ENCODE measurements at regions not wholly inside any gene's neighbourhood (a gene's known extent, or its start where the extent isn't known, plus 50 kb on each side); places are given as distances from the start of the nearest gene placed in this dataset.

DNA sequence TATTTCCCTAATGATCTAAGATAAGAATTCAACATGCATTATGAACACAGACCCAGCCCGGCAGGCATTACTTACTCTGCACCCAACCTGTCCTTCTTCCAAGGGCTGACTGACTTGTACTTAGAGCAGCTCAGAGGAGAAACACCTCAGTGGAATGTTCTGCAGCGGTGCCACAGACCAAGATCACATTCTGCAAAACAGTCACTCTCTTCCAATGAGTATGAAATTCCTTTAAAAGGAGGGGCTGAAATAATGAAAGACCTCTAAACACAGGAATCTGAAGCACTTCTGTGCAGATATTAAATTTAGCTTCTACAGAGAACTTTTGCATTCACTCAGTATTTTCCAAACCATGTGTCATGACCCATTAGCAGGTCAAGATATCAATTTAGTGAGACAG lies 172.9 kb downstream of the ZDHHC21 start:
- no peak for DNase-seq

DNA sequence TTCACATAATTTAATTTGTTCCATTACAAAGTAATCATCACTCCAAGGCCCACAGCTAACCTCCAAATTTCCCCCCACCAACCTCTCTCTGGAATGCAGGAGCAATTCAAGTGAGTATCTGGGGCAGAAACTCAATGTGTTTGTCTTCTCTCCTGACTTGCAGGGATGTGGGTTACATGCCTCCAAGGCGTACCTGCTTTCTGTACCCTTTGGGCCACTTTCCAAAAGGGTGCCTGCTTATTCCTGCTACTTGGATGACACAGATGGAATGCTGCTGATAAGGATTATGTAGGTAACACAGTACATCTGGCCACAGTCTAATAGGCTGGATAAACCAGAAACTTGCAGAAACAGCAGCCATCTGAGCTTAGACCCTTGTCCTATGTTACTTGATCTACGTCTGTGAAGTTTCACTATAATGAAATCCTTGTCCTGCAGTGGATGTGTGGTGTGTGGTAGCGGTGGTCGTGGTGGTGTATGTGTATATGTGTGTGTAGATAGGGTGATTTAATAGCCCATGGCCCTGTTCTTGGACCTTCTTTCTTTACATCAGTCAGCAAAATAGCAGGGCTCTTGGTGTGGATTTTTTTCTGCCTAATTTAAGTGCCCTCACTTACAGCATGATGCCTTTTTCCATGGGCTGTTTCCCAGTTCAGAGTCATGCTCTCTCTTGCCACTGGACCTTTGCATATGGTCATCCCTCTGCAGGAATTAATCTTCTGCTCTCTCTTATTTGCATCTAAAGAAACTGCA lies 175.9 kb downstream of the ZDHHC21 start:
- DNase-seq, result no peak

DNA sequence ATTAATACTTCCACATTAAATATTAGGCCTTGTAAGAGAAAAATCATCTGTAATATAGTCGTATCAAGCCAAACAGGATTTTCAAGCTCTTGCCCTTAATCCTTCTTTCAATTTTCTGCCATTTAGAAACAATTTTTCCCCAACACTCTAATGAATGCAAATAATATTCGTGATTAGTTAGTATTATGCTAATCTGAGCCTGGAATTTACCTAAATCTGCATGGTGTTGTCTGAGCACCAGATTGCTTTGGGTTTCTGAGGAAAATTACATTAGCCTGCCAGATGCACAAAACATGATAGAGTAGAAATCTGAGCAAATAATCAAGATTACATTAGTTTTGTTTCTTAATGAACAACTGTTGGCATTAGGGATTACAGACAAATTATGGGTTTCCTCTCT lies 176.6 kb downstream of the ZDHHC21 start:
- no peak for DNase-seq

GRCh38 chr9:14515571-14516198 lies 177.5 kb downstream of the ZDHHC21 start:
- DNase-seq, result peak in 5 of 56 donors; percentile 5 to 52 (median 5)

GRCh38 chr9:14515049-14515448 lies 178.2 kb downstream of the ZDHHC21 start:
- DNase-seq, result no peak

DNA sequence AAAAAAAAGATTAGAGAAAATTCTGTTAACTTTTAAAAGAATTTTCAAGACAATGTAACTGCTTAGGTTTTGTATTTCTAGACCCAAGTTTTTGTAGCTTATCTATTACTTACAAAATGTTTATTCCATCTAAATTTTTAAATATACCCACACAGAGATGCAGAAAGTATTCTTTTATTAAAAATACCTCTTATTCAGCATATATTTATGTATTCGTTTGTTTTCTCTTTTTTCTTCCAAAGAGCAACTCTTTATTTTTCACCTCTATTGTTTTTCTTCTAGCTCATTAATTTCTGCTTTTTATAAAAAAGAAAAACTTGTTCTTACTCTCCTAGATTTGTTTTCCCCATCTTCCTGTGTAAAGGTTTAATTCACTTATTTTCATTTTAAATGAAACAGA lies 180.3 kb downstream of the ZDHHC21 start:
- no peak for DNase-seq

DNA sequence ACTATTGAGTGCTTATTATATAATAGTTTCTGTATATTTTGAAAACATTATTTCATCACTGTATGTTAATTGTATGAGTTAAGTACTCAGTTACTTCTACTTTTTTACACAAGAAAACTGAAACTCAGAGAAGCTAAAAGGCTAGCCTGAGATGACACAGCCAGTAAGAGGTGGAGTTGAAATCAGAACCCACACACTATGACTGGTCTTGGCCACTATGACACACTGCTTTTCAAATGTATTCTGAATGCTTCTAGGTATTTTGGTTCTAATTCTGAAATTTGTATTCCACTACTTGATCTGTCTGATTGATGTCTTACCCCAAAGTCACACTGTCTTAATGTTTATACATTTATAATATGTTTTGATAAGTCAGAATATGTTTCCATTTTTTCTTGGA lies 181.8 kb downstream of the ZDHHC21 start:
- no peak for DNase-seq

- DNase-seq, result no peak
Observed at GRCh38 chr9:14508884-14509283, 184.3 kb downstream of the ZDHHC21 start.

- no peak for DNase-seq
Observed at GRCh38 chr9:14501366-14501765, 187.4 kb upstream of the NFIB start.

DNA sequence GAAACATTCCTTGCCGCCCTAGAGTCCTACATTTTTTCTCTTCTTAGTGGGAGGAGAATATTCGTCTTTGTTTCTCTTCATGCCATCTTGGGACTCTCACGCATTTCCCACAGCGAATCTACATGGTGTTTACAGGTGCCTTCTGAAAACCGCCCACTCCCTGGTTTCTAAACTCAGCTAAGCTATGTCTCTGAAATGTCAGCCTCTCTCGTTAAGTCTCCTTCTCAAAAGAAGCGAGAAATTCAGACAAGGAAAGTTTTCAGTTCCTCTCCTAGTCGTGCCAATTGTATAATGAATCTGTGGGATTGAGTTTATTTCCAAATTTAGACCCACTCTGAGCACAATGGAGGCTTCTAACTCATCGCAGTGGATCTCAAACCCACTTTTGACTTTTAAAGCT lies 186.8 kb upstream of the NFIB start:
- peak in 7 of 56 donors; percentile 3 to 24 (median 10) for DNase-seq

GRCh38 chr9:14499976-14500375 lies 186.0 kb upstream of the NFIB start:
- DNase-seq, result no peak

- no peak for DNase-seq
Observed at GRCh38 chr9:14498824-14499223, 184.9 kb upstream of the NFIB start.

GRCh38 chr9:14497476-14497875 lies 183.5 kb upstream of the NFIB start:
- DNase-seq, result no peak

- DNase-seq, result no peak
Observed at GRCh38 chr9:14488421-14489190, 174.7 kb upstream of the NFIB start.

GRCh38 chr9:14487547-14488185 lies 173.7 kb upstream of the NFIB start:
- peak in 1 of 56 donors; percentile 2 for DNase-seq

- DNase-seq, result no peak
Observed at GRCh38 chr9:14485366-14485765, 171.4 kb upstream of the NFIB start.

GRCh38 chr9:14482856-14483255 lies 168.9 kb upstream of the NFIB start:
- no peak for DNase-seq

DNA sequence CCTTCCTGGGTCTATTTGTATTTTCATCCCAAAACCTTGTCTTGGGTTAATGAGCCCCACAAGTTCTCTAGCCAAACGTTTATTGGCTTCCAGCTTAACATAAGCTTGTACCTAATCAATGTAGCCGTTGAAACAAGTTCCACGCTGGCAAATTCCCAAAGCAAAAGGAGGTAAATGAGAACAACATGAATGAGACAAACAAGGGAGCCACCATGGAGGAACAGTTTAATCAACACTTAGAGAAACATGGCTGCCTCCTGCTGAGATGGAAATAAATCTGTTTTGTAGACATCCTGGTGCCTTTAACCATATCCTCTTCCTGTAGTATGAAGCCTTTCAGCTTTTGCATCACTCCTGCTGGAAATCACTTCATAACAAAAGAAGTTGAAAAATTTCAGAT lies 166.6 kb upstream of the NFIB start:
- DNase-seq, result no peak

DNA sequence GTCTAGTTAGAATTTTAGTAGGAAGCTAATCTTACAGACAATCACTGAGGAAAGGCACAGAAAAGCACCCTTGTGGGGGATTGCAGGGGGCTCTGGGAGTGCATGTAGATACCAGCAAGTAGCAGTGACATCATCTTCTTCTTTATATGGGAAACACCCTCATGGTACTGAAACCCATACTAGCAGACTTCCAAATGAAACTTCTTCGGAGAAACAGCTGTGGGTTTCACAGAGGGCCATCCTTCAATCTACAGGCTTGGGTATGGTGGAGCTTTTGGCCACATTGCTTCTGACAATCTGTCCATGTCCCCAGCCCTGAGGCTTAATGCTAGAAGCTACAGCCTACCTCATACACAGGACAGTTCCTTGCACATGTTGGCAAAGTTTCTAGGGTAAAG lies 165.2 kb upstream of the NFIB start:
- no peak for DNase-seq

DNA sequence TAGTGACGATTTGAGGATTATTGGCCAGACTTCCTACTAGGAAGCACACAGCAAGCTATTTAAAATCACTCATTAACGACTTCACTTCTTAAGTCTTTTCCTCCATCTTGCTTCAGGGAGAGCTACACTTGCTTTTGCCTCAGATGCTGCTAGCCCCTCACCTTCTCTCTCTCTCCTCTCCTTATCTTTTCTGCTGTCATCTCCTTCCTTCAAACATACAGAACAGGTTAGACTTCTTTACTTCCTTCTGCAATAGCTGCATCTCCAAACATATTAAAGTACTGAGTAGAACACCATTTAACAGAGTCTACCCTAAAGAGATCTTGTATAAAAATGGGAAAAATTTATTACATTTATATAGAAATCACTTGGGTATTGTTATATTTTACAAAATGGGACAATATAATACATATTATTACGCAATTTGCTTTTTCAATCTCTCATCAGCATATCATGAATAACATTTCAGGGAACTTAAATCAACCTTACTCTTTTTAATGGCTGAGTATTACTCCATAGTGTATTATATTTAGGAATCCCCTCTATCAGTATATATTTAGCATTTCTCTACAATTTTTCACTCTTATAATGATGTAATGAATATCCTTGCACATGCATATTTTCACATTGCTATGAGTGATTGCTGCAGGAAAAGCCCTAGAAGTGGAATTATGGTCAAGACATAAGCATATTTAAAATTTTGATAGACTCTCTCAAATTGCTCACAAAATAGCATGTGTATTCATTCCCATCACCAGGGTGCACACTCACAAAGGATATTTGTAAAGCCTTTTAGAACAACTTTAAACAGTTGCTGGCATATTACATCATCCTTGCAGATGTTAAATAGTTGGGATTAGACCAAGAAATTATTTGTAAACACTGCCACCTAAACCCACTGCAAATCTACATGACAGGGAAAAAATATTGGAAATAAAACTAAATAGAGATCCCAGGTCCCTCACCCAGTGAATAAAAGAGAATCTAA lies 164.5 kb upstream of the NFIB start:
- DNase-seq, result no peak

DNA sequence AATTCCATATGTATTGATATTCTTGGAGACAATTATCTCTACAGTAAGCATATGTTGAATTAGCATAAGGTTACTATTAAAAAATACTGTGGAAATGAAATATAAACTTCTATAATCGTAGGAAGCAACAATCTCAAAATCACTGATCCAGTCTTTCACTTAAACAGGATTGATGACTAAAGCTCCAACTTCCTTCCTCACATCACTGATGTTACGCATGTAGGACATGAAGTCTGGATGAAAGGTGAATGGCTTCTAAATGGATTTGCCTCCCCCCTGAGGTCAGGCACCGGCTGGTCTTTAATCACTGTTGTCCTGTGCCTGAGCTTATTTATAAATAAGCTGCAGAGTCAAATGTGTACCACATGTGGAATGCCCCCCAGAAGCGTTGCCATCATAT lies 157.1 kb upstream of the NFIB start:
- DNase-seq, result no peak

All from amygdala (tissue), 56 donors.